ENCODE measurements at regions not wholly inside any gene's neighbourhood (a gene's known extent, or its start where the extent isn't known, plus 50 kb on each side); places are given as distances from the start of the nearest gene placed in this dataset.
"Not testable (repeated sequence)": the region's sequence is repeated elsewhere in the genome, so short reads cannot be mapped to it uniquely, and the experiment has no call there.

DNA sequence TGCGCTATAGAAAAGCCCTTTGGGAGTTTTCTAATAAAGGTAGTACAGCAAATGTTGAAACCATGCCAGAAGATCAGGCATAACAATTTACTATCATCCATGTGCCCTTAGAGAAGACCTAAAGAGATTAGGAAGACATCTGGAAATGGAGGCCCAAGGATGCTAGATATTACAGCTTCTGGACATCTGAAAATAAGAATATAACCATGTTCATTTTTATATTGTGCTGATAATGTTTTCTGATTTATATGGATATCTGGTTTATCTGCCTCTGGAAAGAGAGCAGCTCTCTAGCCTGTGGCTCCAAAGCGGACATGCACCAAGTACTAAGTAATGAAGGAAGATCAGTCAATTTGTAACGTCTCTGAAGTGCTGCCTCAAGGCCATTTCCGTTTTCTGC is 478.0 kb upstream of the DDX18 start:
- Histone ChIP-seq H3K27ac (ENCODE audit: insufficient read depth, low read depth, low read length) (no peak overlapping the region), H3K4me2 (ENCODE audit: insufficient read depth, low read length) (no peak overlapping the region), H4K20me1 (replicated peaks; ENCODE audit: control insufficient read depth, extremely low read depth, insufficient read depth, low read length) (no peaks in the 10 kb centered on the region), H3K9me1 (replicated peaks; ENCODE audit: control insufficient read depth, extremely low read depth, insufficient read depth, low read length) (no peaks in the 10 kb centered on the region), H3K4me1 (ENCODE audit: control insufficient read depth, extremely low read depth, insufficient read depth, low read length) (no peaks in the 10 kb centered on the region), H3K79me2 (ENCODE audit: control insufficient read depth, insufficient read depth, low read length) (no peaks in the 10 kb centered on the region), H3K36me3 (ENCODE audit: control insufficient read depth in 2 of 2, extremely low read depth in 1 of 2, insufficient read depth in 2 of 2, low read length in 2 of 2) (no peaks in the 10 kb centered on the region), H3K4me3 (replicated peaks in 1 of 3; ENCODE audit: insufficient read depth in 1 of 3, low read depth in 1 of 3, low read length in 3 of 3) (no peak overlapping the region), H3K9ac (replicated peaks; ENCODE audit: extremely low read depth, insufficient read depth, low read length) (no peak overlapping the region), H2AFZ (ENCODE audit: low read depth, low read length) (no peak overlapping the region), H3K9me3 (replicated peaks; ENCODE audit: control insufficient read depth, insufficient read depth, low read length) (peaks cover 4% of the 10 kb centered on the region), H3K27me3 (ENCODE audit: control insufficient read depth in 2 of 2, insufficient read depth in 2 of 2, low read length in 2 of 2) (no peaks in the 10 kb centered on the region)
- FAIRE-seq (no peak), DNase-seq (ENCODE audit: low read depth, low spot score) (no peak)
- BruUV-seq (replicated peaks): no TSS peak
- intact Hi-C loops (cut with micrococcal nuclease) (no loop called here), dilution Hi-C loops (cut with MboI; ENCODE audit: extremely low pct_ligation_motif_present, low sequenced_read_pairs) (no loop called here)
- POLR2A ChIA-PET: no interaction called here
- TF ChIP-seq GATA2 (IDR thresholded peaks at IDR 0.05; ENCODE audit: insufficient read depth, insufficient read length, low read depth, low read length): no peak
- TF ChIP-seq, protein P1, sequence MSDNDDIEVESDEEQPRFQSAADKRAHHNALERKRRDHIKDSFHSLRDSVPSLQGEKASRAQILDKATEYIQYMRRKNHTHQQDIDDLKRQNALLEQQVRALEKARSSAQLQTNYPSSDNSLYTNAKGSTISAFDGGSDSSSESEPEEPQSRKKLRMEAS (IDR thresholded peaks at IDR 0.05; ENCODE audit: insufficient read depth, insufficient read length): no peak
- TF ChIP-seq, protein P2, sequence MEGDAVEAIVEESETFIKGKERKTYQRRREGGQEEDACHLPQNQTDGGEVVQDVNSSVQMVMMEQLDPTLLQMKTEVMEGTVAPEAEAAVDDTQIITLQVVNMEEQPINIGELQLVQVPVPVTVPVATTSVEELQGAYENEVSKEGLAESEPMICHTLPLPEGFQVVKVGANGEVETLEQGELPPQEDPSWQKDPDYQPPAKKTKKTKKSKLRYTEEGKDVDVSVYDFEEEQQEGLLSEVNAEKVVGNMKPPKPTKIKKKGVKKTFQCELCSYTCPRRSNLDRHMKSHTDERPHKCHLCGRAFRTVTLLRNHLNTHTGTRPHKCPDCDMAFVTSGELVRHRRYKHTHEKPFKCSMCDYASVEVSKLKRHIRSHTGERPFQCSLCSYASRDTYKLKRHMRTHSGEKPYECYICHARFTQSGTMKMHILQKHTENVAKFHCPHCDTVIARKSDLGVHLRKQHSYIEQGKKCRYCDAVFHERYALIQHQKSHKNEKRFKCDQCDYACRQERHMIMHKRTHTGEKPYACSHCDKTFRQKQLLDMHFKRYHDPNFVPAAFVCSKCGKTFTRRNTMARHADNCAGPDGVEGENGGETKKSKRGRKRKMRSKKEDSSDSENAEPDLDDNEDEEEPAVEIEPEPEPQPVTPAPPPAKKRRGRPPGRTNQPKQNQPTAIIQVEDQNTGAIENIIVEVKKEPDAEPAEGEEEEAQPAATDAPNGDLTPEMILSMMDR (IDR thresholded peaks at IDR 0.05; ENCODE audit: extremely low read depth in 1 of 2, insufficient read depth in 1 of 2, low read depth in 1 of 2, low read length in 2 of 2): no peak
- no peak for TF ChIP-seq FOS (IDR thresholded peaks at IDR 0.05; ENCODE audit: borderline replicate concordance, insufficient read depth, low read length)
- TF ChIP-seq JUN (IDR thresholded peaks at IDR 0.05; ENCODE audit: borderline replicate concordance, insufficient read depth, insufficient read length, low read depth): no peak
- TF ChIP-seq POLR2A (IDR thresholded peaks at IDR 0.05; ENCODE audit: low read depth, low read length): no peak
- TF ChIP-seq MYC (IDR thresholded peaks at IDR 0.05; ENCODE audit: low read depth, low read length): no peak
- TF ChIP-seq EZH2 (IDR thresholded peaks at IDR 0.05; ENCODE audit: borderline replicate concordance, low read depth, low read length, severe bottlenecking): no peak
- no peak for TF ChIP-seq POLR2AphosphoS5 (IDR thresholded peaks at IDR 0.05; ENCODE audit: insufficient read depth, low read depth, low read length)
- CTCF ChIA-PET: no interaction called here

DNA sequence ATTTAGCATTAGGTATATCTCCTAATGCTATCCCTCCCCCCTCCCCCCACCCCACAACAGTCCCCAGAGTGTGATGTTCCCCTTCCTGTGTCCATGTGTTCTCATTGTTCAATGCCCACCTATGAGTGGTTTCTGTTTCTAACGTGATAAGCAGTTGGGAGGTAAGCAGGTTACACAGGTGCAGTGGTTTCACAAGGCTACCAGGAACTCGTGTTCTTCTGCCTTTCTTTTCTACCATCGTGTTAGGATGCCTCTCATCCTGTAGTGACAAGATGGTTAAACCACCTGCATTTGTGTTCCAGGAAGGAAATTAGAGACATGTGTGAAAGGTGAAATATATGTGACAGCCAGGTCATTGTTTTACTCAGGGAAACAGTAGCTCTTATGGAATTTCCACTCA is 476.5 kb upstream of the DDX18 start:
- H2AFZ ChIP-seq (ENCODE audit: low read depth, low read length); dilution Hi-C loops (cut with MboI; ENCODE audit: extremely low pct_ligation_motif_present, low sequenced_read_pairs); H3K27me3 ChIP-seq (ENCODE audit: control insufficient read depth in 2 of 2, insufficient read depth in 2 of 2, low read length in 2 of 2); H3K9ac ChIP-seq (replicated peaks; ENCODE audit: extremely low read depth, insufficient read depth, low read length); H3K9me1 ChIP-seq (replicated peaks; ENCODE audit: control insufficient read depth, extremely low read depth, insufficient read depth, low read length); H3K79me2 ChIP-seq (ENCODE audit: control insufficient read depth, insufficient read depth, low read length); FAIRE-seq; DNase-seq (ENCODE audit: low read depth, low spot score); H3K27ac ChIP-seq (ENCODE audit: insufficient read depth, low read depth, low read length); H3K9me3 ChIP-seq (replicated peaks; ENCODE audit: control insufficient read depth, insufficient read depth, low read length); intact Hi-C loops (cut with micrococcal nuclease); H3K4me3 ChIP-seq (replicated peaks in 1 of 3; ENCODE audit: insufficient read depth in 1 of 3, low read depth in 1 of 3, low read length in 3 of 3); H4K20me1 ChIP-seq (replicated peaks; ENCODE audit: control insufficient read depth, extremely low read depth, insufficient read depth, low read length); H3K4me2 ChIP-seq (ENCODE audit: insufficient read depth, low read length); H3K36me3 ChIP-seq (ENCODE audit: control insufficient read depth in 2 of 2, extremely low read depth in 1 of 2, insufficient read depth in 2 of 2, low read length in 2 of 2); CTCF ChIA-PET; H3K4me1 ChIP-seq (ENCODE audit: control insufficient read depth, extremely low read depth, insufficient read depth, low read length); BruUV-seq (replicated peaks); POLR2A ChIA-PET: not testable (repeated sequence)
